Skin epidermis (tissue), 12 donors: ENCODE measurements at regions not wholly inside any gene's neighbourhood (a gene's known extent, or its start where the extent isn't known, plus 50 kb on each side); places are given as distances from the start of the nearest gene placed in this dataset.
"Not testable (repeated sequence)": the region's sequence is repeated elsewhere in the genome, so short reads cannot be mapped to it uniquely, and the experiment has no call there.

Experiments used
- H3K27ac ChIP-seq, 21 experiments: fragments of 200-600 bp; sonication (generic) in 11 of 21; one replicate each; pipeline ENCODE4 v1.5.0; 2020; ENCODE audit warnings: mild to moderate bottlenecking in 3 of 21, inconsistent platforms in 2 of 21, moderate library complexity in 2 of 21
- H3K4me3 ChIP-seq, 7 experiments: fragments of 200-600 bp; sonication (generic) in 2 of 7; one replicate each; pipeline ENCODE4 v1.5.0; 2020; ENCODE audit warnings: inconsistent platforms in 2 of 7, mild to moderate bottlenecking in 2 of 7, moderate library complexity in 1 of 7

GRCh38 chr18:73419531-73419930, 551.7 kb upstream of the NETO1 start:
- Histone ChIP-seq H3K27ac (no peak overlapping the region), H3K4me3 (no peak overlapping the region)

GRCh38 chr18:73414598-73414997, 546.8 kb upstream of the NETO1 start:
- H3K4me3 ChIP-seq = no peak overlapping the region
- H3K27ac ChIP-seq = no peak overlapping the region

GRCh38 chr18:73414069-73414468, 546.3 kb upstream of the NETO1 start:
- Histone ChIP-seq H3K27ac (no peak overlapping the region), H3K4me3 (no peak overlapping the region)

GRCh38 chr18:73409242-73409641, 541.5 kb upstream of the NETO1 start:
- Histone ChIP-seq H3K27ac (no peak overlapping the region), H3K4me3 (no peak overlapping the region)

GRCh38 chr18:73408469-73408868, 540.7 kb upstream of the NETO1 start:
- H3K4me3 ChIP-seq = no peak overlapping the region
- no peak overlapping the region for H3K27ac ChIP-seq

GRCh38 chr18:73407506-73407905, 539.7 kb upstream of the NETO1 start:
- no peak overlapping the region for H3K27ac ChIP-seq
- no peak overlapping the region for H3K4me3 ChIP-seq

GRCh38 chr18:73384246-73384645, 516.5 kb upstream of the NETO1 start:
- no peak overlapping the region for H3K27ac ChIP-seq

GRCh38 chr18:73381699-73382036, 513.9 kb upstream of the NETO1 start:
- H3K27ac ChIP-seq = no peak overlapping the region
- H3K4me3 ChIP-seq = no peak overlapping the region

More at GRCh38 chr18:73384246-73384645, 516.5 kb upstream of the NETO1 start:
- H3K4me3 ChIP-seq = no peak overlapping the region

GRCh38 chr18:73381016-73381698, 513.4 kb upstream of the NETO1 start:
- no peak overlapping the region for H3K27ac ChIP-seq

GRCh38 chr18:73366713-73367112, 498.9 kb upstream of the NETO1 start:
- Histone ChIP-seq H3K27ac (no peak overlapping the region), H3K4me3 (no peak overlapping the region)

More at GRCh38 chr18:73381016-73381698, 513.4 kb upstream of the NETO1 start:
- no peak overlapping the region for H3K4me3 ChIP-seq

- H3K4me3 ChIP-seq = no peak overlapping the region
- no peak overlapping the region for H3K27ac ChIP-seq
Measured at GRCh38 chr18:73365018-73365417, 497.2 kb upstream of the NETO1 start.

GRCh38 chr18:73355121-73355520, 487.3 kb upstream of the NETO1 start:
- no peak overlapping the region for H3K27ac ChIP-seq
- no peak overlapping the region for H3K4me3 ChIP-seq

GRCh38 chr18:73352546-73352945, 484.8 kb upstream of the NETO1 start:
- Histone ChIP-seq H3K4me3 (no peak overlapping the region), H3K27ac (no peak overlapping the region)

- H3K27ac ChIP-seq = no peak overlapping the region
- no peak overlapping the region for H3K4me3 ChIP-seq
Measured at GRCh38 chr18:73340135-73340977, 472.6 kb upstream of the NETO1 start.

GRCh38 chr18:73331212-73331772, 463.5 kb upstream of the NETO1 start:
- H3K4me3 ChIP-seq = no peak overlapping the region
- no peak overlapping the region for H3K27ac ChIP-seq

- H3K4me3 ChIP-seq, H3K27ac ChIP-seq: not testable (repeated sequence)
Measured at GRCh38 chr18:73330106-73330505, 462.3 kb upstream of the NETO1 start.

GRCh38 chr18:73324187-73324831, 456.5 kb upstream of the NETO1 start:
- H3K27ac ChIP-seq, H3K4me3 ChIP-seq: not testable (repeated sequence)

- H3K27ac ChIP-seq = no peak overlapping the region
- H3K4me3 ChIP-seq = no peak overlapping the region
Measured at GRCh38 chr18:73318739-73319479, 451.1 kb upstream of the NETO1 start.

GRCh38 chr18:73316513-73316912, 448.7 kb upstream of the NETO1 start:
- H3K27ac ChIP-seq = no peak overlapping the region

GRCh38 chr18:73315381-73315780, 447.6 kb upstream of the NETO1 start:
- H3K4me3 ChIP-seq = no peak overlapping the region

More at GRCh38 chr18:73316513-73316912, 448.7 kb upstream of the NETO1 start:
- H3K4me3 ChIP-seq = no peak overlapping the region

More at GRCh38 chr18:73315381-73315780, 447.6 kb upstream of the NETO1 start:
- H3K27ac ChIP-seq = no peak overlapping the region
